SK-N-SH (cell line): ENCODE measurements at regions not wholly inside any gene's neighbourhood (a gene's known extent, or its start where the extent isn't known, plus 50 kb on each side); places are given as distances from the start of the nearest gene placed in this dataset.

Source experiments
- CTCF ChIA-PET: fragments of 300-600, 350-600 bp; formaldehyde crosslinking; extraction: SDS; loops from one replicate; lab custom pipeline; 2021; lab: Yijun Ruan, JAX
- POLR2A ChIA-PET: fragments of 350-600 bp; sonication (Branson Sonifier 250); formaldehyde crosslinking; extraction: SDS; loops from one replicate; lab custom pipeline; 2020; ENCODE audit warnings: antibody characterized with exemption, inconsistent platforms; lab: Yijun Ruan, JAX
- DNase-seq: peaks from one replicate; pipeline ENCODE4 v3.0.0; 2012
- H2AFZ ChIP-seq: fragments of 200-600 bp; sonication (generic); 2 replicates; pipeline ENCODE4 v1.8.1; 2016; ENCODE audit warnings: antibody characterized with exemption, mild to moderate bottlenecking, low read depth
- H3F3A ChIP-seq: fragments of 200-600 bp; sonication (generic); replicated peaks from 2 replicates; pipeline ENCODE3; 2016; ENCODE audit warnings: antibody characterized with exemption, mild to moderate bottlenecking; ENCODE audit not compliant: insufficient read depth
- H3K27ac ChIP-seq, 2 experiments: fragments of 200-500 bp in 1 of 2; fragments of 200-600 bp in 1 of 2; sonication (Bioruptor generic) in 1 of 2; sonication (generic), shearing (Covaris generic) in 1 of 2; 2 replicates each; pipeline versions ENCODE4 v1.5.1 to v1.6.1; 2014 to 2016; ENCODE audit warnings: low read depth in 2 of 2, inconsistent platforms in 1 of 2, low read length in 1 of 2, mild to moderate bottlenecking in 1 of 2, mixed read lengths in 1 of 2
- H3K27me3 ChIP-seq: fragments of 200-600 bp; sonication (generic), shearing (Covaris generic); 2 replicates; pipeline ENCODE4 v1.6.1; 2016; ENCODE audit warnings: mixed run types; ENCODE audit not compliant: insufficient read depth
- H3K36me3 ChIP-seq, 2 experiments: fragments of 200-500 bp in 1 of 2; fragments of 200-600 bp in 1 of 2; sonication (Bioruptor generic) in 1 of 2; sonication (generic) in 1 of 2; replicated peaks in 1 of 2; 2 replicates each; pipeline versions ENCODE3 to v1.5.1; 2014 to 2016; ENCODE audit warnings: low read length in 1 of 2, mild to moderate bottlenecking in 1 of 2; ENCODE audit not compliant: insufficient read depth in 2 of 2, control insufficient read depth in 1 of 2
- H3K4me1 ChIP-seq, 2 experiments: fragments of 200-500 bp in 1 of 2; fragments of 200-600 bp in 1 of 2; sonication (Bioruptor generic) in 1 of 2; sonication (generic), shearing (Covaris generic) in 1 of 2; 2 replicates each; pipeline versions ENCODE4 v1.5.1 to v1.6.1; 2014 to 2016; ENCODE audit warnings: low read depth in 1 of 2, low read length in 1 of 2, mixed run types in 1 of 2; ENCODE audit not compliant: insufficient read depth in 2 of 2, control insufficient read depth in 1 of 2
- H3K4me2 ChIP-seq: fragments of 200-600 bp; sonication (generic), shearing (Covaris generic); 2 replicates; pipeline ENCODE4 v1.6.1; 2017; ENCODE audit warnings: mixed run types
- H3K4me3 ChIP-seq, 2 experiments: fragments of 200-500 bp in 1 of 2; fragments of 200-600 bp in 1 of 2; sonication (Bioruptor generic) in 1 of 2; sonication (generic), shearing (Covaris generic) in 1 of 2; 2 replicates each; pipeline versions ENCODE4 v1.5.1 to v1.8.1; 2014 to 2016; ENCODE audit warnings: low read depth in 2 of 2, inconsistent platforms in 1 of 2, low read length in 1 of 2, mild to moderate bottlenecking in 1 of 2, mixed read lengths in 1 of 2, moderate library complexity in 1 of 2
- H3K79me2 ChIP-seq: fragments of 200-600 bp; sonication (generic); 2 replicates; pipeline ENCODE4 v1.8.1; 2017; ENCODE audit warnings: mild to moderate bottlenecking; ENCODE audit not compliant: insufficient read depth
- H3K9ac ChIP-seq: fragments of 200-600 bp; sonication (generic); 2 replicates; pipeline ENCODE4 v1.6.1; 2017; ENCODE audit warnings: mixed run types
- H3K9me2 ChIP-seq: fragments of 200-600 bp; sonication (generic); 2 replicates; pipeline ENCODE4 v1.6.1; 2017; ENCODE audit warnings: mixed run types
- H3K9me3 ChIP-seq: fragments of 200-600 bp; sonication (generic); 2 replicates; pipeline ENCODE4 v1.6.1; 2017; ENCODE audit warnings: mixed run types, mild to moderate bottlenecking, moderate library complexity
- H4K20me1 ChIP-seq: fragments of 200-600 bp; sonication (generic); 2 replicates; pipeline ENCODE4 v1.6.1; 2017; ENCODE audit warnings: mild to moderate bottlenecking, mixed run types; ENCODE audit not compliant: insufficient read depth
- EP300 ChIP-seq, 2 experiments: IDR thresholded peaks; 2 replicates each; pipeline versions ENCODE4 v1.4.0 to v1.6.1; 2012; ENCODE audit warnings: borderline replicate concordance in 1 of 2, low read depth in 1 of 2, low read length in 1 of 2
- FOSL2 ChIP-seq: IDR thresholded peaks from 2 replicates; pipeline ENCODE4 v1.4.0; 2012; ENCODE audit warnings: low read depth, mild to moderate bottlenecking, moderate library complexity, borderline replicate concordance
- FOXJ3 ChIP-seq: sonication (generic); formaldehyde crosslinking; IDR thresholded peaks from 2 replicates; pipeline ENCODE4 v1.5.1; 2020; ENCODE audit warnings: mild to moderate bottlenecking, missing genetic modification reagents
- FOXM1 ChIP-seq: IDR thresholded peaks from 2 replicates; pipeline ENCODE4 v1.4.0; 2012; ENCODE audit warnings: low read depth, mild to moderate bottlenecking
- NRF1 ChIP-seq: IDR thresholded peaks from 2 replicates; pipeline ENCODE4 v1.6.1; 2012; ENCODE audit warnings: low read depth, mild to moderate bottlenecking, low read length
- RAD21 ChIP-seq: IDR thresholded peaks from 2 replicates; pipeline ENCODE4 v1.6.1; 2012; ENCODE audit warnings: mild to moderate bottlenecking, low read length
- SMC3 ChIP-seq: IDR thresholded peaks from 2 replicates; pipeline ENCODE4 v1.6.1; 2012; ENCODE audit warnings: low read depth, low read length, improper control_type of control experiment
- TAF1 ChIP-seq: IDR thresholded peaks from 2 replicates; pipeline ENCODE4 v1.6.1; 2012; ENCODE audit warnings: low read depth, mild to moderate bottlenecking, low read length, moderate library complexity, borderline replicate concordance
- TCF12 ChIP-seq: IDR thresholded peaks from 2 replicates; pipeline ENCODE4 v1.4.0; 2012
- WGBS: methylation state at CpG from one replicate; pipeline ENCODE4 v1.1.6; 2017; ENCODE audit warnings: low lambda C conversion rate; 5-methylcytosine and 5-hydroxymethylcytosine counted together
- TF ChIP-seq, protein P1 (sequence below): fragments of 150-350 bp; IDR thresholded peaks from 2 replicates; pipeline ENCODE4 v1.6.1; 2017; ENCODE audit warnings: antibody characterized with exemption, low read length, low read depth, borderline replicate concordance
- TF ChIP-seq, protein P2 (sequence below): fragments of 200-600 bp; sonication (generic); IDR thresholded peaks from 2 replicates; pipeline ENCODE4 v1.6.1; 2017; ENCODE audit warnings: antibody characterized with exemption, mild to moderate bottlenecking, moderate library complexity
- TF ChIP-seq, protein P3 (sequence below): IDR thresholded peaks from 2 replicates; pipeline ENCODE4; 2012
- TF ChIP-seq, protein P4 (sequence below): IDR thresholded peaks from 2 replicates; pipeline ENCODE4 v1.4.0; 2012; ENCODE audit warnings: low read depth, borderline replicate concordance

DNA sequence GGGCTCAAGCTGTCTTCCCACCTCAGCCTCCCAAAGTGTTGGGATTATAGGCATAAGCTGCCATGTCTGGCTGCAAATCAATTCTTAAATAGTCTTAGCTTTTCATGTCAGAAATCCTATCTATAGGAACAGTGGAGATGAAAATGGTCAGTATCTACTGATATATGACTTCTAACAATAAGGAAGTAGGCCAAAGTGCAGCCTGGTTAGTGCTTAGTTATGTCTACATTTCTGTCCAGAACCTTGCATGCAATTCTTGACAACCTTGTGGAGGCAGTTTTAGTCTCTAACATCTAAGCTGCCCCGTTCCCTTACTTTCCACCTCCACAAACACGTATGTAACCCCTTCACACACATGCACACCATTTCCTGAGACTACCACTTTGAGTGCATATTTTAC lies 169.2 kb upstream of the SPATS2L start:
- H2AFZ ChIP-seq = no peak overlapping the region

More for the DNA sequence above, 169.2 kb upstream of the SPATS2L start:
- Histone ChIP-seq H3K27me3 (no peaks in the 10 kb centered on the region; the same call in 1 of the 2 replicates), H3K79me2 (no peaks in the 10 kb centered on the region), H3K9me3 (no peaks in the 10 kb centered on the region), H3K36me3 (no peaks in the 10 kb centered on the region), H3K9me2 (no peaks in the 10 kb centered on the region), H3K9ac (no peak overlapping the region), H3F3A (peaks cover 3% of the 10 kb centered on the region), H3K4me1 (no peaks in the 10 kb centered on the region; a peak in 1 of 4 replicates), H3K27ac (no peak overlapping the region), H3K4me3 (no peak overlapping the region)
- ChIA-PET CTCF (interaction anchor here (1.1 to 1.9 kb wide), 2 partner anchors 18 to 576 kb away, joined by 3 to 4 read pairs; no protein-coding TSS in a partner anchor), POLR2A (no interaction called here)
- 47% methylated on average over 2 of the region's 2 CpGs for WGBS
- no peak for DNase-seq
- TF ChIP-seq, protein P1, sequence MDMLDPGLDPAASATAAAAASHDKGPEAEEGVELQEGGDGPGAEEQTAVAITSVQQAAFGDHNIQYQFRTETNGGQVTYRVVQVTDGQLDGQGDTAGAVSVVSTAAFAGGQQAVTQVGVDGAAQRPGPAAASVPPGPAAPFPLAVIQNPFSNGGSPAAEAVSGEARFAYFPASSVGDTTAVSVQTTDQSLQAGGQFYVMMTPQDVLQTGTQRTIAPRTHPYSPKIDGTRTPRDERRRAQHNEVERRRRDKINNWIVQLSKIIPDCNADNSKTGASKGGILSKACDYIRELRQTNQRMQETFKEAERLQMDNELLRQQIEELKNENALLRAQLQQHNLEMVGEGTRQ = no peak
- TF ChIP-seq EP300 (IDR thresholded peaks at IDR 0.05; ENCODE audit: borderline replicate concordance in 1 of 2, low read depth in 1 of 2, low read length in 1 of 2) (no peak), FOXM1 (no peak), SMC3 (no peak), TCF12 (no peak), NRF1 (no peak), FOSL2 (no peak), RAD21 (no peak), FOXJ3 (CRISPR knock-in tag) (no peak), TAF1 (no peak)
- TF ChIP-seq, protein P2, sequence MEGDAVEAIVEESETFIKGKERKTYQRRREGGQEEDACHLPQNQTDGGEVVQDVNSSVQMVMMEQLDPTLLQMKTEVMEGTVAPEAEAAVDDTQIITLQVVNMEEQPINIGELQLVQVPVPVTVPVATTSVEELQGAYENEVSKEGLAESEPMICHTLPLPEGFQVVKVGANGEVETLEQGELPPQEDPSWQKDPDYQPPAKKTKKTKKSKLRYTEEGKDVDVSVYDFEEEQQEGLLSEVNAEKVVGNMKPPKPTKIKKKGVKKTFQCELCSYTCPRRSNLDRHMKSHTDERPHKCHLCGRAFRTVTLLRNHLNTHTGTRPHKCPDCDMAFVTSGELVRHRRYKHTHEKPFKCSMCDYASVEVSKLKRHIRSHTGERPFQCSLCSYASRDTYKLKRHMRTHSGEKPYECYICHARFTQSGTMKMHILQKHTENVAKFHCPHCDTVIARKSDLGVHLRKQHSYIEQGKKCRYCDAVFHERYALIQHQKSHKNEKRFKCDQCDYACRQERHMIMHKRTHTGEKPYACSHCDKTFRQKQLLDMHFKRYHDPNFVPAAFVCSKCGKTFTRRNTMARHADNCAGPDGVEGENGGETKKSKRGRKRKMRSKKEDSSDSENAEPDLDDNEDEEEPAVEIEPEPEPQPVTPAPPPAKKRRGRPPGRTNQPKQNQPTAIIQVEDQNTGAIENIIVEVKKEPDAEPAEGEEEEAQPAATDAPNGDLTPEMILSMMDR = no peak
- TF ChIP-seq, protein P3, sequence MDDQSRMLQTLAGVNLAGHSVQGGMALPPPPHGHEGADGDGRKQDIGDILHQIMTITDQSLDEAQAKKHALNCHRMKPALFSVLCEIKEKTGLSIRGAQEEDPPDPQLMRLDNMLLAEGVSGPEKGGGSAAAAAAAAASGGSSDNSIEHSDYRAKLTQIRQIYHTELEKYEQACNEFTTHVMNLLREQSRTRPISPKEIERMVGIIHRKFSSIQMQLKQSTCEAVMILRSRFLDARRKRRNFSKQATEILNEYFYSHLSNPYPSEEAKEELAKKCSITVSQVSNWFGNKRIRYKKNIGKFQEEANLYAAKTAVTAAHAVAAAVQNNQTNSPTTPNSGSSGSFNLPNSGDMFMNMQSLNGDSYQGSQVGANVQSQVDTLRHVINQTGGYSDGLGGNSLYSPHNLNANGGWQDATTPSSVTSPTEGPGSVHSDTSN = no peak
- TF ChIP-seq, protein P4, sequence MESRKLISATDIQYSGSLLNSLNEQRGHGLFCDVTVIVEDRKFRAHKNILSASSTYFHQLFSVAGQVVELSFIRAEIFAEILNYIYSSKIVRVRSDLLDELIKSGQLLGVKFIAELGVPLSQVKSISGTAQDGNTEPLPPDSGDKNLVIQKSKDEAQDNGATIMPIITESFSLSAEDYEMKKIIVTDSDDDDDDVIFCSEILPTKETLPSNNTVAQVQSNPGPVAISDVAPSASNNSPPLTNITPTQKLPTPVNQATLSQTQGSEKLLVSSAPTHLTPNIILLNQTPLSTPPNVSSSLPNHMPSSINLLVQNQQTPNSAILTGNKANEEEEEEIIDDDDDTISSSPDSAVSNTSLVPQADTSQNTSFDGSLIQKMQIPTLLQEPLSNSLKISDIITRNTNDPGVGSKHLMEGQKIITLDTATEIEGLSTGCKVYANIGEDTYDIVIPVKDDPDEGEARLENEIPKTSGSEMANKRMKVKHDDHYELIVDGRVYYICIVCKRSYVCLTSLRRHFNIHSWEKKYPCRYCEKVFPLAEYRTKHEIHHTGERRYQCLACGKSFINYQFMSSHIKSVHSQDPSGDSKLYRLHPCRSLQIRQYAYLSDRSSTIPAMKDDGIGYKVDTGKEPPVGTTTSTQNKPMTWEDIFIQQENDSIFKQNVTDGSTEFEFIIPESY = no peak
- TF ChIP-seq, all 33 proteins: peak for 0
- H4K20me1 ChIP-seq = no peaks in the 10 kb centered on the region
- H3K4me2 ChIP-seq = no peak overlapping the region
